Spleen (tissue), 11 donors: ENCODE measurements at regions not wholly inside any gene's neighbourhood (a gene's known extent, or its start where the extent isn't known, plus 50 kb on each side); places are given as distances from the start of the nearest gene placed in this dataset.

Source experiments
- DNase-seq: peaks from one replicate; pipeline ENCODE4 v3.0.0-alpha.2; 2020
- H3K27ac ChIP-seq, 8 donors: fragments of 200-600 bp; sonication (generic) in 7 of 8; 1 replicate in 4 of 8; 2 replicates in 4 of 8; pipeline versions ENCODE4 v1.5.0 to v1.8.0; 2016 to 2021; ENCODE audit warnings: inconsistent platforms in 4 of 8, mild to moderate bottlenecking in 4 of 8, moderate library complexity in 1 of 8
- H3K27me3 ChIP-seq, 7 donors: fragments of 200-600 bp; sonication (generic) in 6 of 7; replicated peaks in 1 of 7; 1 replicate in 4 of 7; 2 replicates in 3 of 7; pipeline versions ENCODE4 v1.5.0 to v1.8.0; 2016 to 2021; ENCODE audit warnings: inconsistent platforms in 3 of 7, mild to moderate bottlenecking in 1 of 7
- H3K36me3 ChIP-seq, 6 donors: fragments of 200-600 bp; sonication (generic) in 5 of 6; 1 replicate in 4 of 6; 2 replicates in 2 of 6; pipeline versions ENCODE4 v1.5.0 to v1.8.0; 2016 to 2021; ENCODE audit warnings: inconsistent platforms in 2 of 6
- H3K4me1 ChIP-seq, 6 donors: fragments of 200-600 bp; sonication (generic) in 5 of 6; 1 replicate in 3 of 6; 2 replicates in 3 of 6; pipeline versions ENCODE4 v1.5.0 to v1.8.0; 2016 to 2021; ENCODE audit warnings: inconsistent platforms in 3 of 6
- H3K4me3 ChIP-seq, 8 donors: fragments of 200-600 bp; sonication (generic) in 7 of 8; 1 replicate in 4 of 8; 2 replicates in 4 of 8; pipeline versions ENCODE4 v1.5.0 to v1.8.0; 2016 to 2021; ENCODE audit warnings: inconsistent platforms in 4 of 8, mild to moderate bottlenecking in 4 of 8, moderate library complexity in 2 of 8
- H3K9me3 ChIP-seq, 8 donors: fragments of 200-600 bp; sonication (generic) in 7 of 8; 1 replicate in 4 of 8; 2 replicates in 4 of 8; pipeline versions ENCODE4 v1.5.0 to v1.8.0; 2016 to 2021; ENCODE audit warnings: inconsistent platforms in 4 of 8
- POLR2A ChIP-seq, 3 donors: fragments of 450-650 bp; IDR thresholded peaks; one replicate each; pipeline ENCODE4 v1.5.1; 2017; ENCODE audit warnings: antibody characterized with exemption in 3 of 3, mild to moderate bottlenecking in 1 of 3
- POLR2AphosphoS5 ChIP-seq, 3 donors: sonication (generic); formaldehyde crosslinking; IDR thresholded peaks; one replicate each; pipeline ENCODE4 v1.5.1; 2017; ENCODE audit warnings: antibody characterized with exemption in 3 of 3
- WGBS, 5 donors: extraction: QIAGEN DNeasy Blood & Tissue Kit in 3 of 5; methylation state at CpG; one replicate each; pipeline versions ENCODE4 v1.1.5 to v1.1.7; 2013 to 2018; 5-methylcytosine and 5-hydroxymethylcytosine counted together
- intact Hi-C: fragments of 100-400 bp; cut with DNase I; formaldehyde crosslinking; loops from one replicate; pipeline ENCODE4 v1.15.0; 2023; ENCODE audit warnings: low total_unique reads
- TF ChIP-seq, protein P1 (sequence below), 11 experiments: fragments of 200-600 bp in 7 of 11; fragments of 450-650 bp in 4 of 11; sonication (generic) in 4 of 11; IDR thresholded peaks in 8 of 11; conservative IDR thresholded peaks in 3 of 11; 1 replicate in 7 of 11; 2 replicates in 4 of 11; pipeline versions ENCODE4 v1.4.0 to v1.8.0; 2016 to 2021; ENCODE audit warnings: antibody characterized with exemption in 11 of 11, inconsistent platforms in 4 of 11, mild to moderate bottlenecking in 1 of 11
- donor health status: healthy with polysubstance abuse.
- donor health status: DM: no; HTN: no; CAD: no; lungs with moderate emphysema.
- donor health status: DM: no; HTN: no; CAD: no.
- donor health status: Bipolar disorder and iron deficiency.
- donor health status: healthy.
- donor health status: DM: no; HTN: no; CAD: no.
- donor health status: DM: yes; HTN: yes; CAD: no.

GRCh38 chr2:188664416-188664815 lies 309.8 kb upstream of the COL3A1 start:
- no peak for DNase-seq
- Histone ChIP-seq H3K4me1 (no peaks in the 10 kb centered on the region), H3K4me3 (no peak overlapping the region), H3K27me3 (no peaks in the 10 kb centered on the region), H3K27ac (no peak overlapping the region), H3K36me3 (no peaks in the 10 kb centered on the region), H3K9me3 (no peaks in the 10 kb centered on the region)
- 76 to 84% (median 79%) methylated on average over 2 of the region's 2 CpGs for WGBS, 5 donors
- TF ChIP-seq POLR2AphosphoS5 (IDR thresholded peaks at IDR 0.05) (no peak), POLR2A (IDR thresholded peaks at IDR 0.05) (no peak)
- TF ChIP-seq, protein P1, sequence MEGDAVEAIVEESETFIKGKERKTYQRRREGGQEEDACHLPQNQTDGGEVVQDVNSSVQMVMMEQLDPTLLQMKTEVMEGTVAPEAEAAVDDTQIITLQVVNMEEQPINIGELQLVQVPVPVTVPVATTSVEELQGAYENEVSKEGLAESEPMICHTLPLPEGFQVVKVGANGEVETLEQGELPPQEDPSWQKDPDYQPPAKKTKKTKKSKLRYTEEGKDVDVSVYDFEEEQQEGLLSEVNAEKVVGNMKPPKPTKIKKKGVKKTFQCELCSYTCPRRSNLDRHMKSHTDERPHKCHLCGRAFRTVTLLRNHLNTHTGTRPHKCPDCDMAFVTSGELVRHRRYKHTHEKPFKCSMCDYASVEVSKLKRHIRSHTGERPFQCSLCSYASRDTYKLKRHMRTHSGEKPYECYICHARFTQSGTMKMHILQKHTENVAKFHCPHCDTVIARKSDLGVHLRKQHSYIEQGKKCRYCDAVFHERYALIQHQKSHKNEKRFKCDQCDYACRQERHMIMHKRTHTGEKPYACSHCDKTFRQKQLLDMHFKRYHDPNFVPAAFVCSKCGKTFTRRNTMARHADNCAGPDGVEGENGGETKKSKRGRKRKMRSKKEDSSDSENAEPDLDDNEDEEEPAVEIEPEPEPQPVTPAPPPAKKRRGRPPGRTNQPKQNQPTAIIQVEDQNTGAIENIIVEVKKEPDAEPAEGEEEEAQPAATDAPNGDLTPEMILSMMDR (IDR thresholded peaks at IDR 0.05 in 8 of 11, conservative IDR thresholded peaks at IDR 0.05 in 3 of 11) = no peak
- intact Hi-C loops = no loop called here

DNA sequence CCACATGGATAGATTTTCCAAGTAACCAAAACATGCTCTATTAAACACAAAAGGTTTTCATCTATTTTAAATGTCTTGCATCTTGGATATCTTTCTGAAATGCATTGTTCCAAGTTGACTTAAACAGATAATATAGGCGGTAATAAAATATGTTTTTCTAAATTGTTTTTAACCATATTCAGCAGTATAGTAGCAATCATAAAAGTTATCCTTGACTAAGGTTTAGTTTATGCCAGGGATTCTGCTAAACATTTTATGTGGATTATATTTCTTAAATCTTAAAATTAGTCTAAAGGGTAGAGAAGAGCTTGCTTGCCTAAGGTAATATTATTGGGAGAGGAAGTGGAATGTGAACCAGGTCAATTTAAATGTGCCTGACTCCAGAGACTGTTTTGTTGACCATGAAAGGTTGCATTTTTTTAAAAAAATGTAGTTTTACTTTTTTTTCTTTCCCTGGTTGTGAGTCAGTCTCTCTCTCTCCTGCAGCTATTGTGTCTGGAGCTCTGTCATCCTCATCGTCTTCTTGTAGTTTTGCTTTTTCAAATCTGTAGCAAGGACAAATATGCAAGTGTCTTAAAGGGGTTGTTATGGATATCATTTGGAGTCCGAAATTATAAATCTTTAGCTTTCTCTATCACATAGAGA lies 309.1 kb upstream of the COL3A1 start:
- no peak overlapping the region for H3K27ac ChIP-seq
- DNase-seq = no peak
- no peaks in the 10 kb centered on the region for H3K36me3 ChIP-seq
- no peaks in the 10 kb centered on the region for H3K27me3 ChIP-seq
- no peak for TF ChIP-seq POLR2AphosphoS5 (IDR thresholded peaks at IDR 0.05)
- H3K4me3 ChIP-seq = no peak overlapping the region
- intact Hi-C loops = no loop called here
- H3K9me3 ChIP-seq = no peaks in the 10 kb centered on the region
- no peaks in the 10 kb centered on the region for H3K4me1 ChIP-seq
- 81 to 92% (median 83%) methylated on average over 3 of the region's 3 CpGs for WGBS, 5 donors

DNA sequence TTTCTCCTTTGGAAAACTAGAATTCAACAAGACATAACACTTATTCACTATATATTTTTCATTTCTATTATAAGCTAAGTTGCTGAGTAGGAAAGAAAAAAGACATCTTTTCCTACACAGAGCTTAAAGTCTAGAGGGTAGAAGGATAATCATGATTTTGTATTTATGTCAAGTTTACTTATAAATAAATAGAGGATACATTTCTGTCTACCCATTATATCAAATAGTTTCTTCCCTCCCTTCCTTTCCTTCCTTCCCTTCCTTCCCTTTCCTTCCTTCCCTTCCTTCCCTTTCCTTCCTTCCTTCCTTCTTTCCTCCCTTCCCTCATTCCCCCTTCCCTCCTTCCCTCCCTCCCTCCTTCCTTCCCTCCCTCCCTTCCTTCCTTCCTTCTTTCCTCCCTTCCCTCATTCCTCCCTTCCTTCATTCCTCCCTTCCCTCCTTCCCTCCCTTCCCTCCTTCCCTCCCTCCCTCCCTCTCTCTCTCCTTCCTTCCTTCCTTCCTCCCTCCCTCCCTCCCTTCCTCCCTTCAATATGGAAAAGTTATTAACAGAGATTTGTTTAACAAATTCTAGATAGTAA lies 308.4 kb upstream of the COL3A1 start:
- no peak for DNase-seq
- no peak for TF ChIP-seq POLR2A (IDR thresholded peaks at IDR 0.05)
- no peak for TF ChIP-seq POLR2AphosphoS5 (IDR thresholded peaks at IDR 0.05)
- TF ChIP-seq, protein P1 (IDR thresholded peaks at IDR 0.05 in 8 of 11, conservative IDR thresholded peaks at IDR 0.05 in 3 of 11) = no peak
- Histone ChIP-seq H3K9me3 (no peaks in the 10 kb centered on the region), H3K36me3 (no peaks in the 10 kb centered on the region), H3K27me3 (no peaks in the 10 kb centered on the region), H3K27ac (no peak overlapping the region), H3K4me1 (no peaks in the 10 kb centered on the region), H3K4me3 (no peak overlapping the region)
- intact Hi-C loops = no loop called here

GRCh38 chr2:188666503-188666902 lies 307.7 kb upstream of the COL3A1 start:
- no peaks in the 10 kb centered on the region for H3K4me1 ChIP-seq
- no peaks in the 10 kb centered on the region for H3K36me3 ChIP-seq
- H3K4me3 ChIP-seq = no peak overlapping the region
- TF ChIP-seq POLR2A (IDR thresholded peaks at IDR 0.05) (no peak), POLR2AphosphoS5 (IDR thresholded peaks at IDR 0.05) (no peak)
- TF ChIP-seq, protein P1 (IDR thresholded peaks at IDR 0.05 in 8 of 11, conservative IDR thresholded peaks at IDR 0.05 in 3 of 11) = no peak
- no peak for DNase-seq
- H3K9me3 ChIP-seq = no peaks in the 10 kb centered on the region
- no peaks in the 10 kb centered on the region for H3K27me3 ChIP-seq
- intact Hi-C loops = no loop called here
- no peak overlapping the region for H3K27ac ChIP-seq
